HepG2 (cell line): ENCODE measurements at regions not wholly inside any gene's neighbourhood (a gene's known extent, or its start where the extent isn't known, plus 50 kb on each side); places are given as distances from the start of the nearest gene placed in this dataset.

ENCODE experiments used
- ATAC-seq: fragments of 200-7000 bp; cut with Tn5 transposase; 3 replicates; pipeline ENCODE4 v1.9.1; 2020; ENCODE audit warnings: mild to moderate bottlenecking, moderate library complexity
- BruUV-seq: library from RNA; stranded (reverse); fragments of 400-500 nt; replicated peaks from 2 replicates; lab custom pipeline; 2021; lab: Mats Ljungman, UMichigan
- CTCF ChIA-PET: fragments of 300-600 bp; formaldehyde crosslinking; extraction: SDS; loops from one replicate; lab custom pipeline; 2021; ENCODE audit warnings: low total read pairs, inconsistent platforms, low intra/inter-chr PET ratio; lab: Yijun Ruan, JAX
- POLR2A ChIA-PET: fragments of 350-600 bp; sonication (Branson Sonifier 250); formaldehyde crosslinking; loops from one replicate; lab custom pipeline; 2020; ENCODE audit warnings: antibody characterized with exemption, inconsistent platforms; lab: Yijun Ruan, JAX
- DNase-seq: peaks from one replicate; pipeline ENCODE4 v3.0.0-alpha.2; 2015; ENCODE audit warnings: low spot score
- FAIRE-seq: peaks from 3 replicates; lab custom pipeline; 2011; peaks lifted over from hg19 to GRCh38; lab: Jason Lieb, UNC
- H2AFZ ChIP-seq: one replicate; pipeline ENCODE4 v1.6.1; 2011; ENCODE audit warnings: low read length, inconsistent platforms
- H3K27ac ChIP-seq: fragments of 300-600 bp; 3 replicates; pipeline ENCODE4 v1.8.0; 2011; ENCODE audit warnings: mixed run types, mild to moderate bottlenecking, mixed read lengths, low read length, inconsistent platforms; ENCODE audit not compliant: insufficient read depth; ENCODE audit errors: extremely low read length
- H3K27me3 ChIP-seq, 2 experiments: fragments of 200-600 bp in 1 of 2; 2 replicates in 1 of 2; 3 replicates in 1 of 2; pipeline versions ENCODE4 v1.6.0 to v1.8.0; 2011; ENCODE audit warnings: low read length in 2 of 2, mild to moderate bottlenecking in 2 of 2, moderate library complexity in 2 of 2, inconsistent platforms in 1 of 2; ENCODE audit not compliant: insufficient read depth in 2 of 2, control insufficient read depth in 1 of 2
- H3K36me3 ChIP-seq, 2 experiments: fragments of 200-600 bp in 1 of 2; replicated peaks in 1 of 2; 2 replicates in 1 of 2; 3 replicates in 1 of 2; pipeline versions ENCODE4 v1.5.1 to v1.8.0; 2011; ENCODE audit warnings: low read length in 2 of 2, inconsistent platforms in 1 of 2; ENCODE audit not compliant: insufficient read depth in 2 of 2, control insufficient read depth in 1 of 2
- H3K4me1 ChIP-seq: 2 replicates; pipeline ENCODE4 v1.5.1; 2012; ENCODE audit warnings: low read length, inconsistent platforms; ENCODE audit not compliant: insufficient read depth
- H3K4me2 ChIP-seq: 2 replicates; pipeline ENCODE4 v1.6.0; 2011; ENCODE audit warnings: low read depth, low read length, inconsistent platforms
- H3K4me3 ChIP-seq, 3 experiments: fragments of 200-600 bp in 1 of 3; sonication (generic), shearing (Covaris generic) in 1 of 3; replicated peaks in 1 of 3; 2 replicates each; pipeline ENCODE4 v1.5.1; 2011 to 2016; ENCODE audit warnings: low read length in 3 of 3, inconsistent platforms in 2 of 3, low read depth in 2 of 3, mild to moderate bottlenecking in 2 of 3, control low read depth in 1 of 3, mixed read lengths in 1 of 3; ENCODE audit not compliant: insufficient read depth in 1 of 3
- H3K79me2 ChIP-seq: one replicate; pipeline ENCODE4 v1.6.1; 2011; ENCODE audit warnings: low read length, inconsistent platforms; ENCODE audit not compliant: insufficient read depth
- H3K9ac ChIP-seq: 2 replicates; pipeline ENCODE4 v1.6.0; 2011; ENCODE audit warnings: mild to moderate bottlenecking, low read depth, low read length, inconsistent platforms; ENCODE audit not compliant: insufficient read depth
- H3K9me3 ChIP-seq: 2 replicates; pipeline ENCODE4 v1.5.1; 2012; ENCODE audit warnings: mild to moderate bottlenecking, low read length
- H4K20me1 ChIP-seq: 2 replicates; pipeline ENCODE4 v1.6.0; 2011; ENCODE audit warnings: inconsistent platforms, mild to moderate bottlenecking, low read length, moderate library complexity; ENCODE audit not compliant: insufficient read depth
- HNRNPL ChIP-seq: fragments of 200-400 bp; formaldehyde crosslinking; IDR thresholded peaks from 2 replicates; pipeline ENCODE4 v1.6.1; 2017; ENCODE audit warnings: mild to moderate bottlenecking, low read depth, low read length
- KDM1A ChIP-seq: IDR thresholded peaks from 2 replicates; pipeline ENCODE4 v1.6.1; 2016; ENCODE audit warnings: missing compliant biosample characterization
- LCORL ChIP-seq, 2 experiments: fragments of 450-650 bp in 1 of 2; sonication (generic) in 1 of 2; formaldehyde crosslinking in 1 of 2; IDR thresholded peaks; 2 replicates each; pipeline versions ENCODE4 v1.5.0 to v1.6.1; 2017 to 2020; ENCODE audit warnings: antibody characterized with exemption in 1 of 2, missing genetic modification reagents in 1 of 2
- RAD51 ChIP-seq: fragments of 450-650 bp; IDR thresholded peaks from 2 replicates; pipeline ENCODE4 v1.6.1; 2016; ENCODE audit warnings: borderline replicate concordance
- SRF ChIP-seq: IDR thresholded peaks from 2 replicates; pipeline ENCODE4 v1.6.1; 2011; ENCODE audit warnings: mild to moderate bottlenecking, low read depth, low read length, moderate library complexity
- ZNF143 ChIP-seq: sonication (generic); formaldehyde crosslinking; IDR thresholded peaks from 2 replicates; pipeline ENCODE4 v1.4.0; 2020; ENCODE audit warnings: missing genetic modification reagents
- ZNF251 ChIP-seq: sonication (generic); formaldehyde crosslinking; IDR thresholded peaks from 2 replicates; pipeline ENCODE4 v1.9.0; 2021; ENCODE audit warnings: mild to moderate bottlenecking, missing genetic modification reagents
- ZNF335 ChIP-seq: sonication (generic); formaldehyde crosslinking; IDR thresholded peaks from 2 replicates; pipeline ENCODE4 v1.4.0; 2020; ENCODE audit warnings: missing genetic modification reagents
- ZNF441 ChIP-seq: sonication (generic); formaldehyde crosslinking; IDR thresholded peaks from 2 replicates; pipeline ENCODE4 v1.7.0; 2021; ENCODE audit warnings: missing genetic modification reagents, borderline replicate concordance
- ZNF670 ChIP-seq: sonication (generic); formaldehyde crosslinking; IDR thresholded peaks from 2 replicates; pipeline ENCODE4 v1.8.0; 2022; ENCODE audit warnings: mild to moderate bottlenecking, missing genetic modification reagents, borderline replicate concordance
- WGBS: methylation state at CpG from one replicate; pipeline ENCODE4 v1.1.6; 2017; ENCODE audit warnings: low lambda C conversion rate; 5-methylcytosine and 5-hydroxymethylcytosine counted together
- in situ Hi-C: cut with HindIII; loops from 2 replicates; pipeline ENCODE4 v1.10.0; 2017; ENCODE audit warnings: low pct_unique_long_range_greater_than_20kb; ENCODE audit not compliant: extremely low pct_ligation_motif_present
- intact Hi-C: fragments of 100-400 bp; cut with micrococcal nuclease; formaldehyde crosslinking; loops from one replicate; pipeline ENCODE4 v1.10.0; 2022; ENCODE audit not compliant: unreplicated experiment

DNA sequence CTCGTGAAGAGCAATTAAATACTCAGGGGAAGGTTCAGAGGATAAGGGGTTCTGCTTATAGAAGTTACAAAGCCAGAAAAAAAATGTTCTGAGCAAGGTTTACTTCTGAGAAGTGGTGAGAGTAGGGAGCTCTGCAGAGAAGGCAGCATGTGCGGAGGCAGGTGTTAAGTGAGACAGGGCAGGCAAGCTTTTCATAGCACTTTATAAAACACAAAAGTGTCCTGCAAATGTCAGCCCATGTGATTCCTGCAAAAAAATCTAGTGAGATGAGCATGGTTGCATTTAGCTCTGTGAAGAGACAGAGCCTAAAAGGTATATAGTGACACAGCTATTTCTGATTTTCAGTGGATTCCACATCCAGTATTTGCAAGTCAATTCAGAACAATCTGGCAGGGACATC is 223.8 kb upstream of the SYT4 start:
- Histone ChIP-seq H4K20me1 (no peaks in the 10 kb centered on the region), H3K27me3 (no peaks in the 10 kb centered on the region), H3K27ac (no peak overlapping the region), H3K36me3 (no peaks in the 10 kb centered on the region), H3K4me3 (no peak overlapping the region), H3K79me2 (no peaks in the 10 kb centered on the region), H3K4me1 (no peaks in the 10 kb centered on the region), H3K9ac (no peak overlapping the region), H3K9me3 (peaks cover 69% of the 10 kb centered on the region), H3K4me2 (no peak overlapping the region), H2AFZ (no peak overlapping the region)
- TF ChIP-seq RAD51 (no peak), ZNF441 (no peak), ZNF670 (CRISPR knock-in tag) (no peak), KDM1A (CRISPR knock-in tag) (no peak), ZNF335 (CRISPR knock-in tag) (no peak), ZNF143 (CRISPR knock-in tag) (no peak), ZNF251 (CRISPR knock-in tag) (no peak), HNRNPL (no peak)
- no peak for ATAC-seq
- no peak for FAIRE-seq
- intact Hi-C loops, result no loop called here
- in situ Hi-C loops, result no loop called here
- WGBS, result 3% methylated on average over 2 of the region's 2 CpGs
- BruUV-seq, result no TSS peak
- DNase-seq, result no peak
- ChIA-PET CTCF (no interaction called here), POLR2A (no interaction called here)

DNA sequence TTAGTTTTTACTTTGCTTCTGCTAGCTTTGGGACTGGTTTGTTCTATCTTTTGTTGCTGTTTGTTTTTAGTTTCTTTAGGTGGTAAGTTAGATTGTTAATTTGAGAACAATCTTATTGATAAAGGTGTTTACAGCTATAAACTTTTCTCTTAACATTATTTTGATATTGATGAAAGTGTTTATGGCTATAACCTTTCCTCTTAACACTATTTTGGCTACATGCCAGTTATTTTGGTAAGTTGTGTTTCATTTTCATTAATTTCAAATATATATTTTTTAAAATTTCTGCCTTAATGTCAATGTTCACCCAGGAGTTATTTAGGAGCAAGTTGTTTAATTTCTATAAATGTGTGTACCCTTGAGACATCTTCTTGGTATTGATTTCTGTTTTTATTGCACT is 229.6 kb upstream of the SYT4 start:
- CTCF ChIA-PET, result no interaction called here
- Histone ChIP-seq H3K27ac (no peak overlapping the region), H3K9me3 (peaks cover 77% of the 10 kb centered on the region)
- intact Hi-C loops, result no loop called here
- TF ChIP-seq LCORL (IDR thresholded peaks at IDR 0.05) (peak; percentile 52; the same call in 1 of the 2 replicates), LCORL (CRISPR knock-in tag; IDR thresholded peaks at IDR 0.05) (no peak), SRF (no peak)
- TF ChIP-seq, all 625 proteins: peak for 1
- in situ Hi-C loops, result no loop called here
- Histone ChIP-seq H3K4me3 (no peak overlapping the region), H3K36me3 (no peaks in the 10 kb centered on the region), H3K4me1 (no peaks in the 10 kb centered on the region), H4K20me1 (no peaks in the 10 kb centered on the region), H3K4me2 (no peak overlapping the region), H3K79me2 (no peaks in the 10 kb centered on the region), H3K9ac (no peak overlapping the region), H3K27me3 (no peaks in the 10 kb centered on the region), H2AFZ (no peak overlapping the region)
- DNase-seq (no peak), FAIRE-seq (no peak), ATAC-seq (no peak)
- POLR2A ChIA-PET, result no interaction called here
- BruUV-seq, result no TSS peak
